ENCODE measurements at regions not wholly inside any gene's neighbourhood (a gene's known extent, or its start where the extent isn't known, plus 50 kb on each side); places are given as distances from the start of the nearest gene placed in this dataset.

- H2AK5ac ChIP-seq (ENCODE audit: low read depth, low read length) = no peak overlapping the region
- H4K8ac ChIP-seq (ENCODE audit: extremely low read depth, insufficient read depth, low read length) = no peak overlapping the region
- no peak overlapping the region for H2BK5ac ChIP-seq (ENCODE audit: low read depth, low read length)
- no peaks in the 10 kb centered on the region for H3K27me3 ChIP-seq (replicated peaks in 1 of 4; ENCODE audit: control insufficient read depth in 3 of 4, extremely low read depth in 1 of 4, insufficient read depth in 3 of 4, low read length in 3 of 4)
- H3K56ac ChIP-seq (replicated peaks; ENCODE audit: insufficient read length, low read depth, low read length) = no peak overlapping the region
- H3K27ac ChIP-seq (ENCODE audit: low read depth, low read length) = no peak overlapping the region
- ChIA-PET POLR2A (ENCODE audit: partially characterized antibody) (no interaction called here), CTCF (ENCODE audit: partially characterized antibody) (interaction anchor here (0.6 to 1.5 kb wide), 3 partner anchors 9 to 179 kb away, joined by 3 to 4 read pairs (median 3); no protein-coding TSS in a partner anchor)
- no peak overlapping the region for H3K18ac ChIP-seq (ENCODE audit: extremely low read depth, low read length)
- H2BK15ac ChIP-seq (ENCODE audit: low read length) = no peak overlapping the region
- H4K5ac ChIP-seq (ENCODE audit: insufficient read length, low read depth, low read length) = no peak overlapping the region
- no peak overlapping the region for H4K91ac ChIP-seq (replicated peaks; ENCODE audit: insufficient read length, low read length)
- H3K9me3 ChIP-seq (ENCODE audit: insufficient read depth in 2 of 2, low read depth in 1 of 2, low read length in 1 of 2) = no peaks in the 10 kb centered on the region
- H3K36me3 ChIP-seq (ENCODE audit: control insufficient read depth in 2 of 4, insufficient read depth in 4 of 4, low read length in 3 of 4) = no peaks in the 10 kb centered on the region
- H2BK120ac ChIP-seq (replicated peaks; ENCODE audit: low read depth, low read length) = no peak overlapping the region
- no peak overlapping the region for H3K4me2 ChIP-seq (ENCODE audit: insufficient read depth in 1 of 2, low read depth in 2 of 2, low read length in 2 of 2)
- no peaks in the 10 kb centered on the region for H3K79me2 ChIP-seq (ENCODE audit: control insufficient read depth in 1 of 2, insufficient read depth in 2 of 2, low read length in 2 of 2)
- FAIRE-seq (no peak), DNase-seq (ENCODE audit: low read depth in 1 of 2, low spot score in 2 of 2) (no peak)
- no peak overlapping the region for H3K4ac ChIP-seq (replicated peaks; ENCODE audit: insufficient read length, low read depth, low read length)
- H3K4me3 ChIP-seq (ENCODE audit: extremely low read depth in 1 of 4, insufficient read depth in 2 of 4, low read depth in 3 of 4, low read length in 4 of 4) = no peak overlapping the region
- no peaks in the 10 kb centered on the region for H4K20me1 ChIP-seq (replicated peaks in 1 of 2; ENCODE audit: control insufficient read depth in 1 of 2, insufficient read depth in 2 of 2, low read length in 2 of 2)
- H2BK20ac ChIP-seq (ENCODE audit: low read length) = no peak overlapping the region
- H3K23me2 ChIP-seq (ENCODE audit: low read depth, low read length) = no peaks in the 10 kb centered on the region
- no peak overlapping the region for H2BK12ac ChIP-seq (ENCODE audit: low read depth, low read length)
- H3K23ac ChIP-seq (ENCODE audit: insufficient read length) = no peak overlapping the region
- no peak overlapping the region for H2AFZ ChIP-seq (ENCODE audit: low read length)
- H3K79me1 ChIP-seq (ENCODE audit: low read depth, low read length) = no peaks in the 10 kb centered on the region
- H3K14ac ChIP-seq (ENCODE audit: insufficient read length) = no peak overlapping the region
- no peak for TF ChIP-seq TBP (IDR thresholded peaks at IDR 0.05; ENCODE audit: low read depth, low read length)
- TF ChIP-seq SP1 (IDR thresholded peaks at IDR 0.05; ENCODE audit: low read depth, low read length) = no peak
- H3K4me1 ChIP-seq (replicated peaks in 1 of 4; ENCODE audit: control insufficient read depth in 3 of 4, insufficient read depth in 4 of 4, low read length in 3 of 4) = peaks cover 0 to 1% (median under 1%) of the 10 kb centered on the region in 4 experiments; a peak in 3 of 7 replicates
- no peak overlapping the region for H3K9ac ChIP-seq (replicated peaks in 1 of 4; ENCODE audit: extremely low read depth in 1 of 4, low read depth in 3 of 4, low read length in 3 of 4)
These were observed 893.2 kb downstream of the SLC16A7 start for GRCh38 chr12:60489071-60489470.
